HepG2 (cell line): ENCODE measurements at regions not wholly inside any gene's neighbourhood (a gene's known extent, or its start where the extent isn't known, plus 50 kb on each side); places are given as distances from the start of the nearest gene placed in this dataset.

Experiments used
- ATAC-seq: fragments of 200-7000 bp; cut with Tn5 transposase; 3 replicates; pipeline ENCODE4 v1.9.1; 2020; ENCODE audit warnings: mild to moderate bottlenecking, moderate library complexity
- BruUV-seq: library from RNA; stranded (reverse); fragments of 400-500 nt; replicated peaks from 2 replicates; lab custom pipeline; 2021; lab: Mats Ljungman, UMichigan
- CTCF ChIA-PET: fragments of 300-600 bp; formaldehyde crosslinking; extraction: SDS; loops from one replicate; lab custom pipeline; 2021; ENCODE audit warnings: low total read pairs, inconsistent platforms, low intra/inter-chr PET ratio; lab: Yijun Ruan, JAX
- POLR2A ChIA-PET: fragments of 350-600 bp; sonication (Branson Sonifier 250); formaldehyde crosslinking; loops from one replicate; lab custom pipeline; 2020; ENCODE audit warnings: antibody characterized with exemption, inconsistent platforms; lab: Yijun Ruan, JAX
- DNase-seq: peaks from one replicate; pipeline ENCODE4 v3.0.0-alpha.2; 2015; ENCODE audit warnings: low spot score
- FAIRE-seq: peaks from 3 replicates; lab custom pipeline; 2011; peaks lifted over from hg19 to GRCh38; lab: Jason Lieb, UNC
- H2AFZ ChIP-seq: one replicate; pipeline ENCODE4 v1.6.1; 2011; ENCODE audit warnings: low read length, inconsistent platforms
- H3K27ac ChIP-seq: fragments of 300-600 bp; 3 replicates; pipeline ENCODE4 v1.8.0; 2011; ENCODE audit warnings: mixed run types, mild to moderate bottlenecking, mixed read lengths, low read length, inconsistent platforms; ENCODE audit not compliant: insufficient read depth; ENCODE audit errors: extremely low read length
- H3K27me3 ChIP-seq, 2 experiments: fragments of 200-600 bp in 1 of 2; 2 replicates in 1 of 2; 3 replicates in 1 of 2; pipeline versions ENCODE4 v1.6.0 to v1.8.0; 2011; ENCODE audit warnings: low read length in 2 of 2, mild to moderate bottlenecking in 2 of 2, moderate library complexity in 2 of 2, inconsistent platforms in 1 of 2; ENCODE audit not compliant: insufficient read depth in 2 of 2, control insufficient read depth in 1 of 2
- H3K36me3 ChIP-seq, 2 experiments: fragments of 200-600 bp in 1 of 2; replicated peaks in 1 of 2; 2 replicates in 1 of 2; 3 replicates in 1 of 2; pipeline versions ENCODE4 v1.5.1 to v1.8.0; 2011; ENCODE audit warnings: low read length in 2 of 2, inconsistent platforms in 1 of 2; ENCODE audit not compliant: insufficient read depth in 2 of 2, control insufficient read depth in 1 of 2
- H3K4me1 ChIP-seq: 2 replicates; pipeline ENCODE4 v1.5.1; 2012; ENCODE audit warnings: low read length, inconsistent platforms; ENCODE audit not compliant: insufficient read depth
- H3K4me2 ChIP-seq: 2 replicates; pipeline ENCODE4 v1.6.0; 2011; ENCODE audit warnings: low read depth, low read length, inconsistent platforms
- H3K4me3 ChIP-seq, 3 experiments: fragments of 200-600 bp in 1 of 3; sonication (generic), shearing (Covaris generic) in 1 of 3; replicated peaks in 1 of 3; 2 replicates each; pipeline ENCODE4 v1.5.1; 2011 to 2016; ENCODE audit warnings: low read length in 3 of 3, inconsistent platforms in 2 of 3, low read depth in 2 of 3, mild to moderate bottlenecking in 2 of 3, control low read depth in 1 of 3, mixed read lengths in 1 of 3; ENCODE audit not compliant: insufficient read depth in 1 of 3
- H3K79me2 ChIP-seq: one replicate; pipeline ENCODE4 v1.6.1; 2011; ENCODE audit warnings: low read length, inconsistent platforms; ENCODE audit not compliant: insufficient read depth
- H3K9ac ChIP-seq: 2 replicates; pipeline ENCODE4 v1.6.0; 2011; ENCODE audit warnings: mild to moderate bottlenecking, low read depth, low read length, inconsistent platforms; ENCODE audit not compliant: insufficient read depth
- H3K9me3 ChIP-seq: 2 replicates; pipeline ENCODE4 v1.5.1; 2012; ENCODE audit warnings: mild to moderate bottlenecking, low read length
- H4K20me1 ChIP-seq: 2 replicates; pipeline ENCODE4 v1.6.0; 2011; ENCODE audit warnings: inconsistent platforms, mild to moderate bottlenecking, low read length, moderate library complexity; ENCODE audit not compliant: insufficient read depth
- CREB1 ChIP-seq, 2 experiments: fragments of 450-650 bp in 1 of 2; IDR thresholded peaks; 2 replicates each; pipeline ENCODE4 v1.6.1; 2016 to 2017; ENCODE audit warnings: control low read depth in 1 of 2, mild to moderate bottlenecking in 1 of 2, missing compliant biosample characterization in 1 of 2, missing genetic modification characterization in 1 of 2
- E2F5 ChIP-seq: sonication (generic); formaldehyde crosslinking; conservative IDR thresholded peaks from 2 replicates; pipeline ENCODE4 v1.4.0; 2020; ENCODE audit warnings: missing genetic modification reagents
- HOXA3 ChIP-seq: sonication (generic); formaldehyde crosslinking; IDR thresholded peaks from 2 replicates; pipeline ENCODE4 v1.5.0; 2020; ENCODE audit warnings: missing genetic modification reagents
- KAT8 ChIP-seq: IDR thresholded peaks from 2 replicates; pipeline ENCODE4 v1.6.1; 2016; ENCODE audit warnings: missing genetic modification reagents, missing compliant biosample characterization
- MAFK ChIP-seq, 2 experiments: IDR thresholded peaks in 1 of 2; conservative IDR thresholded peaks in 1 of 2; 2 replicates each; pipeline ENCODE4 v1.6.1; 2011; ENCODE audit warnings: improper control_type of control experiment in 2 of 2, low read length in 2 of 2
- MTF2 ChIP-seq: sonication (generic); formaldehyde crosslinking; IDR thresholded peaks from 2 replicates; pipeline ENCODE4 v1.5.0; 2020; ENCODE audit warnings: missing genetic modification reagents, borderline replicate concordance
- STAT6 ChIP-seq: sonication (generic); formaldehyde crosslinking; IDR thresholded peaks from 2 replicates; pipeline ENCODE4 v1.4.0; 2020; ENCODE audit warnings: missing genetic modification reagents, mild to moderate bottlenecking, borderline replicate concordance
- TFAP4 ChIP-seq: sonication (generic); IDR thresholded peaks from 2 replicates; pipeline ENCODE4 v1.6.1; 2016; ENCODE audit warnings: low read depth, borderline replicate concordance
- ZBTB7B ChIP-seq: sonication (generic); formaldehyde crosslinking; IDR thresholded peaks from 2 replicates; pipeline ENCODE4 v1.4.0; 2020; ENCODE audit warnings: missing genetic modification reagents
- ZC3H13 ChIP-seq: sonication (generic); formaldehyde crosslinking; IDR thresholded peaks from 2 replicates; pipeline ENCODE4 v1.8.1; 2023; ENCODE audit warnings: mild to moderate bottlenecking, missing genetic modification reagents, moderate library complexity
- ZFY ChIP-seq: sonication (generic); formaldehyde crosslinking; IDR thresholded peaks from 2 replicates; pipeline ENCODE4 v1.4.0; 2020; ENCODE audit warnings: missing genetic modification reagents
- ZNF280B ChIP-seq: sonication (generic); formaldehyde crosslinking; IDR thresholded peaks from 2 replicates; pipeline ENCODE4 v1.5.0; 2020; ENCODE audit warnings: missing genetic modification reagents, mild to moderate bottlenecking, borderline replicate concordance
- ZNF639 ChIP-seq: conservative IDR thresholded peaks from 2 replicates; pipeline ENCODE4 v1.6.1; 2018; ENCODE audit warnings: missing genetic modification reagents
- WGBS: methylation state at CpG from one replicate; pipeline ENCODE4 v1.1.6; 2017; ENCODE audit warnings: low lambda C conversion rate; 5-methylcytosine and 5-hydroxymethylcytosine counted together
- in situ Hi-C: cut with HindIII; loops from 2 replicates; pipeline ENCODE4 v1.10.0; 2017; ENCODE audit warnings: low pct_unique_long_range_greater_than_20kb; ENCODE audit not compliant: extremely low pct_ligation_motif_present
- intact Hi-C: fragments of 100-400 bp; cut with micrococcal nuclease; formaldehyde crosslinking; loops from one replicate; pipeline ENCODE4 v1.10.0; 2022; ENCODE audit not compliant: unreplicated experiment

GRCh38 chr16:80066805-80067580, 466.5 kb upstream of the MAF start (continued):
- peak; percentile 63 to 74 for TF ChIP-seq MAFK (conservative IDR thresholded peaks at IDR 0.05 in 1 of 2, IDR thresholded peaks at IDR 0.05 in 1 of 2; ENCODE audit: low read length in 2 of 2)
- no peak for TF ChIP-seq STAT6 (CRISPR knock-in tag)

GRCh38 chr16:80065541-80065940, 465.0 kb upstream of the MAF start:
- no peaks in the 10 kb centered on the region; the same call in 1 of the 2 replicates for H3K9me3 ChIP-seq
- H3K4me3 ChIP-seq: no peak overlapping the region
- ChIA-PET CTCF (no interaction called here), POLR2A (no interaction called here)
- no peak overlapping the region for H3K9ac ChIP-seq
- BruUV-seq: no TSS peak
- FAIRE-seq (no peak), DNase-seq (no peak), ATAC-seq (no peak)
- no peaks in the 10 kb centered on the region for H3K79me2 ChIP-seq
- WGBS: 4% methylated on average over 3 of the region's 3 CpGs
- in situ Hi-C loops: no loop called here
- intact Hi-C loops: no loop called here
- no peaks in the 10 kb centered on the region for H3K36me3 ChIP-seq
- no peaks in the 10 kb centered on the region for H3K27me3 ChIP-seq
- H3K4me1 ChIP-seq: no peaks in the 10 kb centered on the region
- no peak overlapping the region for H3K27ac ChIP-seq
- H2AFZ ChIP-seq: no peak overlapping the region
- H3K4me2 ChIP-seq: no peak overlapping the region
- no peaks in the 10 kb centered on the region for H4K20me1 ChIP-seq
- TF ChIP-seq KAT8: no peak
- TF ChIP-seq HOXA3 (CRISPR knock-in tag): no peak
- TF ChIP-seq TFAP4: no peak
- TF ChIP-seq ZNF639: no peak
- TF ChIP-seq ZC3H13 (CRISPR knock-in tag): no peak
- no peak for TF ChIP-seq ZNF280B (CRISPR knock-in tag)
- no peak for TF ChIP-seq ZBTB7B (CRISPR knock-in tag)
- TF ChIP-seq CREB1 (IDR thresholded peaks at IDR 0.05): no peak
- no peak for TF ChIP-seq CREB1 (CRISPR knock-in tag; IDR thresholded peaks at IDR 0.05)
- no peak for TF ChIP-seq E2F5 (CRISPR knock-in tag)
- no peak for TF ChIP-seq ZFY (CRISPR knock-in tag)
- no peak for TF ChIP-seq MTF2 (CRISPR knock-in tag)
